Esophagus muscularis mucosa (tissue), 4 donors: ENCODE measurements at regions not wholly inside any gene's neighbourhood (a gene's known extent, or its start where the extent isn't known, plus 50 kb on each side); places are given as distances from the start of the nearest gene placed in this dataset.

ENCODE experiments used
- CTCF ChIP-seq, 3 experiments: fragments of 200-600 bp in 2 of 3; fragments of 450-650 bp in 1 of 3; sonication (generic) in 2 of 3; IDR thresholded peaks; one replicate each; pipeline ENCODE4 v1.5.1; 2017 to 2019; ENCODE audit warnings: antibody characterized with exemption in 3 of 3, mild to moderate bottlenecking in 2 of 3, moderate library complexity in 1 of 3
- EP300 ChIP-seq: sonication (generic); formaldehyde crosslinking; IDR thresholded peaks from one replicate; pipeline ENCODE4 v1.6.1; 2017; ENCODE audit warnings: antibody characterized with exemption
- POLR2A ChIP-seq: fragments of 450-650 bp; IDR thresholded peaks from one replicate; pipeline ENCODE4 v1.6.1; 2017; ENCODE audit warnings: antibody characterized with exemption, moderate library complexity, mild to moderate bottlenecking, low read depth

DNA sequence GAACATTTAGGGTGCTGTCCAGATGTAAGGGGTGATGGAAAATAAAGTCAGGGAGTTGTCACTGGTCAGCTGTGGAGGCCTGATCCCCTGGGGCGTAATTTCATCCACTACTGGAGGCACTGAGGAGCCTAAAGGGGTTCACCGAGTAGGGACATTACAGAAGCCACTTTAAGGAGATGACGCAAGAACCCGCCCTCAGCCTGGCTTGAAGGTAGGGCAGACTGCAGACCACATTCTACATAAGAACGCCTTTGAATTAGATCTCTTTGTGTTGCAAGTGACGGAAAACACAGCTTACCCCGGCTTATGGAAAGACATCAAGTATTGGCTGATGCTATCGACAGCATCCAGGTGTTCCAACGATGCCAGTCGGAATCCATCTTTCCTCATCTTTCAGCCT is 462.7 kb upstream of the CDH4 start:
- no peak for TF ChIP-seq EP300
- TF ChIP-seq POLR2A: no peak
- no peak for TF ChIP-seq CTCF (IDR thresholded peaks at IDR 0.05)
